OCI-LY3 (cell line): ENCODE measurements at regions not wholly inside any gene's neighbourhood (a gene's known extent, or its start where the extent isn't known, plus 50 kb on each side); places are given as distances from the start of the nearest gene placed in this dataset.

Source experiments
- H2AFZ ChIP-seq: fragments of 200-600, 300-600 bp; shearing (Covaris generic); 2 replicates; pipeline ENCODE4 v1.6.0; 2014; ENCODE audit warnings: antibody characterized with exemption, low read depth, low read length
- H3K27ac ChIP-seq: fragments of 200-600, 300-600 bp; sonication (generic); 2 replicates; pipeline ENCODE4 v1.5.1; 2014; ENCODE audit warnings: mild to moderate bottlenecking, low read length, moderate library complexity, mixed read lengths
- H3K27me3 ChIP-seq: fragments of 200-600, 300-600 bp; sonication (generic); 2 replicates; pipeline ENCODE4 v1.6.1; 2014; ENCODE audit warnings: low read depth, low read length, mixed read lengths
- H3K36me3 ChIP-seq: fragments of 200-600, 300-600 bp; sonication (generic); replicated peaks from 2 replicates; pipeline ENCODE3; 2014; ENCODE audit warnings: low read depth, low read length, mixed read lengths
- H3K4me1 ChIP-seq: fragments of 300-600, 200-600 bp; sonication (generic); 2 replicates; pipeline ENCODE4 v1.6.1; 2014; ENCODE audit warnings: low read length, mixed read lengths
- H3K4me2 ChIP-seq: fragments of 200-600, 300-600 bp; sonication (generic); 2 replicates; pipeline ENCODE4 v1.6.1; 2014; ENCODE audit warnings: low read length, mixed read lengths
- H3K4me3 ChIP-seq: fragments of 300-600, 200-600 bp; sonication (generic); 2 replicates; pipeline ENCODE4 v1.5.1; 2014; ENCODE audit warnings: antibody characterized with exemption, mild to moderate bottlenecking, low read length, moderate library complexity
- H3K79me2 ChIP-seq: fragments of 300-600, 200-600 bp; shearing (Covaris generic); 2 replicates; pipeline ENCODE4 v1.6.1; 2014; ENCODE audit warnings: mild to moderate bottlenecking, low read length, mixed read lengths
- H3K9ac ChIP-seq: fragments of 300-600, 200-600 bp; shearing (Covaris generic); 2 replicates; pipeline ENCODE4 v1.6.0; 2014; ENCODE audit warnings: mild to moderate bottlenecking, low read length, moderate library complexity
- H3K9me3 ChIP-seq: fragments of 200-600, 300-600 bp; shearing (Covaris generic); 2 replicates; pipeline ENCODE4 v1.6.1; 2014; ENCODE audit warnings: low read length, mixed read lengths; ENCODE audit not compliant: insufficient read depth
- H4K20me1 ChIP-seq: fragments of 200-600, 300-600 bp; sonication (generic); 2 replicates; pipeline ENCODE4 v1.6.1; 2016; ENCODE audit warnings: low read length, mixed read lengths; ENCODE audit not compliant: insufficient read depth
- CTCF ChIP-seq: fragments of 200-600, 300-600 bp; sonication (generic); IDR thresholded peaks from 2 replicates; pipeline ENCODE4 v1.5.1; 2014; ENCODE audit warnings: antibody characterized with exemption, low read length, low read depth
- EZH2phosphoT487 ChIP-seq: fragments of 200-600 bp; shearing (Covaris generic); IDR thresholded peaks from 2 replicates; pipeline ENCODE4 v1.6.1; 2018; ENCODE audit warnings: antibody characterized with exemption, mixed run types, low read depth

GRCh38 chr4:66647476-66647875 is 897.8 kb downstream of the CENPC start:
- Histone ChIP-seq H3K9ac (no peak overlapping the region), H3K9me3 (no peaks in the 10 kb centered on the region), H4K20me1 (no peaks in the 10 kb centered on the region), H3K27ac (no peak overlapping the region), H2AFZ (no peak overlapping the region; the same call in 1 of the 2 replicates), H3K36me3 (no peaks in the 10 kb centered on the region), H3K4me1 (no peaks in the 10 kb centered on the region), H3K4me2 (no peak overlapping the region), H3K4me3 (no peak overlapping the region), H3K79me2 (no peaks in the 10 kb centered on the region), H3K27me3 (no peaks in the 10 kb centered on the region)
- TF ChIP-seq CTCF (no peak), EZH2phosphoT487 (no peak)

GRCh38 chr4:66640233-66640990 is 904.9 kb downstream of the CENPC start:
- Histone ChIP-seq H3K27ac (no peak overlapping the region), H4K20me1 (no peaks in the 10 kb centered on the region), H3K4me1 (no peaks in the 10 kb centered on the region), H3K27me3 (no peaks in the 10 kb centered on the region), H3K4me2 (no peak overlapping the region), H3K79me2 (no peaks in the 10 kb centered on the region), H3K4me3 (no peak overlapping the region), H3K9ac (no peak overlapping the region), H3K9me3 (no peaks in the 10 kb centered on the region), H2AFZ (0 out of 2 replicates have a peak overlapping the region, but pooled peaks have one; percentile 46), H3K36me3 (no peaks in the 10 kb centered on the region)
- no peak for TF ChIP-seq CTCF
- no peak for TF ChIP-seq EZH2phosphoT487

GRCh38 chr4:66639361-66639760 is 905.9 kb downstream of the CENPC start:
- Histone ChIP-seq H3K36me3 (no peaks in the 10 kb centered on the region), H3K4me3 (no peak overlapping the region), H3K9me3 (no peaks in the 10 kb centered on the region), H3K9ac (no peak overlapping the region), H3K4me1 (no peaks in the 10 kb centered on the region), H3K79me2 (no peaks in the 10 kb centered on the region), H3K27ac (no peak overlapping the region), H2AFZ (no peak overlapping the region), H4K20me1 (no peaks in the 10 kb centered on the region), H3K4me2 (no peak overlapping the region), H3K27me3 (no peaks in the 10 kb centered on the region)
- TF ChIP-seq EZH2phosphoT487, result no peak
- TF ChIP-seq CTCF, result no peak

GRCh38 chr4:66636349-66636748 is 909.0 kb downstream of the CENPC start:
- Histone ChIP-seq H4K20me1 (no peaks in the 10 kb centered on the region), H3K4me2 (no peak overlapping the region), H3K4me1 (no peaks in the 10 kb centered on the region), H3K27me3 (no peaks in the 10 kb centered on the region), H3K36me3 (no peaks in the 10 kb centered on the region), H3K9ac (no peak overlapping the region), H3K79me2 (no peaks in the 10 kb centered on the region), H3K27ac (no peak overlapping the region), H3K4me3 (no peak overlapping the region), H2AFZ (no peak overlapping the region), H3K9me3 (no peaks in the 10 kb centered on the region)
- TF ChIP-seq EZH2phosphoT487 (no peak), CTCF (no peak)
